HL-60/S4 (cell line): ENCODE measurements at regions not wholly inside any gene's neighbourhood (a gene's known extent, or its start where the extent isn't known, plus 50 kb on each side); places are given as distances from the start of the nearest gene placed in this dataset.

Experiments
- in situ Hi-C: fragments of 300-500 bp; cut with MboI; formaldehyde crosslinking; loops from 2 replicates; pipeline ENCODE4 v1.14.3; 2022; ENCODE audit warnings: low sequenced_read_pairs

- in situ Hi-C loops: no loop called here
Observed at GRCh38 chr9:135006911-135007570, 80.4 kb upstream of the OLFM1 start.

- in situ Hi-C loops: no loop called here
Observed at GRCh38 chr9:135007601-135008000, 79.9 kb upstream of the OLFM1 start.

- in situ Hi-C loops: no loop called here
Observed at GRCh38 chr9:135008416-135008815, 79.1 kb upstream of the OLFM1 start.

- in situ Hi-C loops: no loop called here
Observed at GRCh38 chr9:135009051-135009560, 78.4 kb upstream of the OLFM1 start.

GRCh38 chr9:135009794-135010585, 77.5 kb upstream of the OLFM1 start:
- in situ Hi-C loops: no loop called here

- in situ Hi-C loops: no loop called here
Observed at GRCh38 chr9:135010586-135010860, 76.9 kb upstream of the OLFM1 start.

- in situ Hi-C loops: no loop called here
Observed at GRCh38 chr9:135010921-135011320, 76.5 kb upstream of the OLFM1 start.

GRCh38 chr9:135012166-135012565, 75.3 kb upstream of the OLFM1 start:
- in situ Hi-C loops: no loop called here

- in situ Hi-C loops: no loop called here
Observed at GRCh38 chr9:135014311-135015010, 73.0 kb upstream of the OLFM1 start.

GRCh38 chr9:135015096-135015495, 72.4 kb upstream of the OLFM1 start:
- in situ Hi-C loops: no loop called here

- in situ Hi-C loops: no loop called here
Observed at GRCh38 chr9:135015565-135015964, 71.9 kb upstream of the OLFM1 start.

- in situ Hi-C loops: no loop called here
Observed at GRCh38 chr9:135016037-135016640, 71.3 kb upstream of the OLFM1 start.

- in situ Hi-C loops: no loop called here
Observed at GRCh38 chr9:135016876-135017275, 70.6 kb upstream of the OLFM1 start.

GRCh38 chr9:135017899-135018298, 69.6 kb upstream of the OLFM1 start:
- in situ Hi-C loops: no loop called here

- in situ Hi-C loops: no loop called here
Observed at GRCh38 chr9:135018306-135018915, 69.1 kb upstream of the OLFM1 start.

- in situ Hi-C loops: no loop called here
Observed at GRCh38 chr9:135019224-135019623, 68.2 kb upstream of the OLFM1 start.

GRCh38 chr9:135020481-135021392, 66.7 kb upstream of the OLFM1 start:
- in situ Hi-C loops: no loop called here

GRCh38 chr9:135021393-135021789, 66.1 kb upstream of the OLFM1 start:
- in situ Hi-C loops: no loop called here

- in situ Hi-C loops: no loop called here
Observed at GRCh38 chr9:135022191-135022870, 65.1 kb upstream of the OLFM1 start.
